Kidney (tissue), 13 donors: ENCODE measurements at regions not wholly inside any gene's neighbourhood (a gene's known extent, or its start where the extent isn't known, plus 50 kb on each side); places are given as distances from the start of the nearest gene placed in this dataset.

Experiments used
- DNase-seq, 5 donors: peaks; one replicate each; pipeline ENCODE4 v3.0.0-alpha.2; 2013 to 2020
- FAIRE-seq: peaks from 2 replicates; lab custom pipeline; 2012; peaks lifted over from hg19 to GRCh38; lab: Jason Lieb, UNC
- H3K27ac ChIP-seq, 2 donors: one replicate each; pipeline ENCODE4 v1.7.0; 2013; ENCODE audit warnings: low read depth in 2 of 2, low read length in 2 of 2, inconsistent platforms in 1 of 2
- H3K27me3 ChIP-seq: one replicate; pipeline ENCODE4 v1.7.1; 2013; ENCODE audit warnings: low read length, inconsistent platforms; ENCODE audit not compliant: control insufficient read depth, insufficient read depth
- H3K36me3 ChIP-seq, 3 donors: one replicate each; pipeline versions ENCODE4 v1.7.0 to v1.7.1; 2013; ENCODE audit warnings: low read length in 3 of 3, control low read depth in 1 of 3, inconsistent platforms in 1 of 3; ENCODE audit not compliant: insufficient read depth in 3 of 3, control insufficient read depth in 2 of 3
- H3K4me1 ChIP-seq, 3 donors: one replicate each; pipeline versions ENCODE4 v1.7.0 to v1.7.1; 2013; ENCODE audit warnings: low read length in 3 of 3, inconsistent platforms in 1 of 3, low read depth in 1 of 3; ENCODE audit not compliant: control insufficient read depth in 2 of 3, insufficient read depth in 2 of 3
- H3K4me3 ChIP-seq, 3 donors: one replicate each; pipeline versions ENCODE4 v1.7.0 to v1.8.1; 2013; ENCODE audit warnings: low read length in 3 of 3, control low read depth in 1 of 3, inconsistent platforms in 1 of 3
- H3K9ac ChIP-seq, 3 donors: one replicate each; pipeline versions ENCODE4 v1.7.0 to v1.7.1; 2013; ENCODE audit warnings: low read length in 3 of 3, control low read depth in 1 of 3, inconsistent platforms in 1 of 3
- H3K9me3 ChIP-seq, 3 donors: one replicate each; pipeline versions ENCODE4 v1.7.0 to v1.7.1; 2013; ENCODE audit warnings: low read length in 3 of 3, control low read depth in 1 of 3, inconsistent platforms in 1 of 3; ENCODE audit not compliant: control insufficient read depth in 2 of 3, insufficient read depth in 1 of 3
- CTCF ChIP-seq: IDR thresholded peaks from 3 replicates; pipeline ENCODE4 v1.5.1; 2012; ENCODE audit warnings: mild to moderate bottlenecking, moderate library complexity, borderline replicate concordance; ENCODE audit not compliant: insufficient read depth; ENCODE audit errors: extremely low read depth
- intact Hi-C: fragments of 100-400 bp; cut with DNase I; formaldehyde crosslinking; loops from one replicate; pipeline ENCODE4 v1.11.1; 2022
- donor health status: control.
- donor health status: control.
- donor health status: control.
- donor health status: control.
- donor health status: control.
- donor health status: DM: yes; HTN: yes; CAD: no.
- donor health status: Normal renal cell carcinoma (clear cell type).

GRCh38 chr7:26995666-26996065, 100.1 kb downstream of the HOXA1 start:
- Histone ChIP-seq H3K27me3 (no peaks in the 10 kb centered on the region), H3K4me3 (no peak overlapping the region), H3K9ac (no peak overlapping the region), H3K9me3 (peaks cover 0 to 12% (median 0%) of the 10 kb centered on the region in 3 donors), H3K4me1 (no peaks in the 10 kb centered on the region), H3K36me3 (no peaks in the 10 kb centered on the region), H3K27ac (no peak overlapping the region)
- DNase-seq (no peak), FAIRE-seq (no peak)
- no peak for TF ChIP-seq CTCF
- intact Hi-C loops, result no loop called here

- no peak overlapping the region for H3K27ac ChIP-seq
- no peak overlapping the region for H3K9ac ChIP-seq
- intact Hi-C loops, result no loop called here
- H3K4me1 ChIP-seq, result no peaks in the 10 kb centered on the region
- H3K4me3 ChIP-seq, result no peak overlapping the region
- no peak for TF ChIP-seq CTCF
- DNase-seq (no peak), FAIRE-seq (no peak)
- no peaks in the 10 kb centered on the region for H3K36me3 ChIP-seq
- H3K9me3 ChIP-seq, result peaks cover 0 to 7% (median 0%) of the 10 kb centered on the region in 3 donors
- no peaks in the 10 kb centered on the region for H3K27me3 ChIP-seq
Observed at GRCh38 chr7:26993816-26994810, 101.7 kb downstream of the HOXA1 start.

GRCh38 chr7:26992670-26993069, 103.1 kb downstream of the HOXA1 start:
- TF ChIP-seq CTCF, result no peak
- H3K27ac ChIP-seq, result no peak overlapping the region
- no peak overlapping the region for H3K9ac ChIP-seq
- no peak overlapping the region for H3K4me3 ChIP-seq
- intact Hi-C loops, result no loop called here
- H3K4me1 ChIP-seq, result no peaks in the 10 kb centered on the region
- DNase-seq (no peak), FAIRE-seq (no peak)
- no peaks in the 10 kb centered on the region for H3K9me3 ChIP-seq
- no peaks in the 10 kb centered on the region for H3K36me3 ChIP-seq
- H3K27me3 ChIP-seq, result no peaks in the 10 kb centered on the region
